HG03565 (cell line): ENCODE measurements at regions not wholly inside any gene's neighbourhood (a gene's known extent, or its start where the extent isn't known, plus 50 kb on each side); places are given as distances from the start of the nearest gene placed in this dataset.

ENCODE experiments used
- ATAC-seq: cut with Tn5 transposase; IDR thresholded peaks from one replicate; pipeline ENCODE4 v1.9.1; 2021; ENCODE audit warnings: mild to moderate bottlenecking, moderate library complexity; ENCODE audit not compliant: unreplicated experiment

DNA sequence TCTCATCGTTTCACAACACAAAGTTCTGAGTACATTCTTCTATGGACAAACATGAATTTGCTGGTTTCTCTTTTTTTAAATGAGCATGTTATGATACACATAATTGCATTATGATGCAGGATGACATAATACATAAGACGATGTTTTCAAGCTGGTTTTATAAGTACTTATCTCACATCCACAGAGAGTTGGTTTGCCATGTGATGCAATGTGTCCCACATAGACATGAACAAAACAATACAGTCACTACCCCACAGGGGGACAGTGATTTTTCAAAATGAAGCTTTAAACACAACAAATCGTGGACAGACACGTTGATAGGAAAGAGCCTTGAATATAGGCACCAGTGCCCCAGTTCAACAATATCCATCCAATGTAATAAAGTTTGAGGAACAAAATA lies 447.1 kb downstream of the KLF12 start:
- no peak for ATAC-seq

DNA sequence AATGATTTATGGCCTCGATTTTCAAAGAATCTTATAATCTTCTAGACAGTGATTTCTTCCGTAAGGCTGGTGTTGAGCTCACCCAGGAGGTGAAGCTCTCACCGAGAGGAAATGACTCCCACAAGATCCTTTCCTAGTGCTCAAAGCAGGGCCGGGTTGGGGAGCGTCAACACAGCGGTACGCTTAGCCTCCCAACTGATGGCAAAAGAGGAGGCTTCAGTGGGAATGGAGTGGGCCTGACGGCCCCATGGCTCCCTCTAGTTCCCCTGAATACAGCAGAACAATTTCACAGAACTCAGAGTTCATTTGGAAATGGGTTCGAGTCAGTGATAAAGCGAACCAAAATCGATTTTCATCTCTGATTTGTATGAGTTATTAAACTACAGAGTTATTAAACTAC lies 449.5 kb downstream of the KLF12 start:
- ATAC-seq, result no peak

DNA sequence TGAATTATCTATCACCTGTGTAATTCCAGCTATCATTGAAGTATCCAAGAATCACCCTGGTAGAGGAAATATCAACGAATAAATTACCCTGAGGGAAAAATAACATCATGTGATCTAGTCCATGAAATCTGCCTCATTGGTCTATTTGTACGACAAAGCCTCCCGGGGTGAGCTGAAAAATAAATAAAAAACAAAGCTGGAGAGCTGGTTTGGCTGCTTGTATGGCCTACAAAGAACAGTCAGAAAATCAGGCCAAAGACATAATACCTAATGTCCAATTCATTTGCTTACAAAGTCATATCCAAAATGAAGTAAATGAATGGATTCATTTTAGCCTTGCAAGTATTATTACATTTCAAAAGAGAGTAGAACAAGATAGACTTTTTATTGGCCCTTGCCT lies 449.9 kb downstream of the KLF12 start:
- ATAC-seq, result no peak

DNA sequence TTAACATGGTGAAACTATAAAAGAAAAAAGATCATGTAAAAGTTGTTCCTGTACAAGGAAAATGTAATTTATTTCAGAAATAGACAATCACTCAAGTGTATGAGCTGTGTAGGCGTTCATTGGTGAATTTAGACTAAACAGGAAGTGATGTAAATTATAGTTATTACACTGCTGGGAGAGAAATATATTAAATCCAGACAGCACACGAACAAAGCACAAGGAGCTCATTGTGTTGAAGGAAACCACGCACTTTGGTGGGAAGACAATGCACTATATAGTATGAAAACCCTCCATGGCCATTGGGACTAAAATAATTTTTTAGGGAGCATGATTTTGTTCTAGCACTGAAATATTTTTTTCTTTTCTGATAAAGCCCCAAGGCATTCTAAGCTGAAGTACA lies 450.5 kb downstream of the KLF12 start:
- ATAC-seq, result no peak

DNA sequence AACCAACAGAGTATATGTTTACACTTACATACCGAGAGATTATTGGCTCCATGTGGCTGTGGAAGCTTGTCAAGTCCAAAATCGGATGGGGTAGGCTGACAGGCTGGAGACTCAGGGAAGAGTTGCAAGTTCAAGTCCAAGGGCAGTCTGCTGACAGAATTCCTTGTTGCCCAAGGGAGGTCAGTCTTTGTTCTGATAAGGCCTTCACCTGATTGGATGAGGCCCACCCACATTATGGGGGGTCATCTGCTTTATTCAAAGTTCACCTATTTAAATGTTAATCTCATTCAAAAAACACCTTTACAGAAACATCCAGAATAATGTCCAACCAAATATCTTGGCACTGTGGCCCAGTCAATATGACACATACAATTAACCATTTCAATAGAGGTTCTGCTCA lies 452.4 kb downstream of the KLF12 start:
- no peak for ATAC-seq

DNA sequence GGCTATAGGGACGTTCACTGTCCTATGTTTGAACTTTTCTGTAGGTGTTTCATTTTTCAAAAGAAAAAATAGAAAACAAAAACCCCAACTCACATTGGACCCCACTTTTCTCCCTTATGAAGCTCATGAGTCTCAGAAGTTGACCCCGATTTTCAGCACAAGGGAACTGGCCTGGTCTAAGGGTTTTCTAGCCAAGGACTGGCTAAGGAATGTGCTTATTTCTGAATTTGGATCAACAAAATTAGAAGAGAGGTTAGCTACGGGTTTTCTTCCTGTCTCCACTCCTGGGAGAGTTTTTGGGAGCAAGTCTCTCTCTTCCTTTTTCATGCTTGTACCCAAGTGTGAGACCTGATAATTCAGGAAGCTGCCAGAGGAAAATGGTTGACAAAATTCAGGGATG lies 453.2 kb downstream of the KLF12 start:
- no peak for ATAC-seq

DNA sequence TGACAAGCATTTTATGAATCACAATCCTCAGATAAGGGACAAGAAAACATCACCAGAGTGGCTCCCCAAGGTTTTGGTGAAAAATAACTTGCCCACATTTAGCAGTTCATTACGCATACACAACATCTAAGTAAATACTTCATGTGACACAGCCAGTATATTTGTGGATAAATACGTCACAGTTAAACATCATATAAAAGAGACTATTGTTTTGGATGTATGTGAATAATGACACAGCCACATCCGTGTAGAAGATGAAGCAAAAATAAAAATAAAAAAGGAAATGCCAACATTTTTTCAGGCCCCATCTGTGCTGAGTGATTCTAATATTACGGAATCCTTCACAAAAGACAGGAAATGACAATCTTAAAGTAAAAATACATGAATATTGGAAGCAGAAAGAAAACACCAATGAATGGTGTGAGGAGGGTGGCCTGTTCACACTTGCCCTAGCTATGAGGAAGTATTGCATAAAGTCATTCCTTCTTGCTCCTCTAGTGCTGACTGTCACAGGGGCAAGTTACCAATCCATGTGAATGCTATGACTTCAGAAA lies 457.1 kb downstream of the KLF12 start:
- no peak for ATAC-seq

DNA sequence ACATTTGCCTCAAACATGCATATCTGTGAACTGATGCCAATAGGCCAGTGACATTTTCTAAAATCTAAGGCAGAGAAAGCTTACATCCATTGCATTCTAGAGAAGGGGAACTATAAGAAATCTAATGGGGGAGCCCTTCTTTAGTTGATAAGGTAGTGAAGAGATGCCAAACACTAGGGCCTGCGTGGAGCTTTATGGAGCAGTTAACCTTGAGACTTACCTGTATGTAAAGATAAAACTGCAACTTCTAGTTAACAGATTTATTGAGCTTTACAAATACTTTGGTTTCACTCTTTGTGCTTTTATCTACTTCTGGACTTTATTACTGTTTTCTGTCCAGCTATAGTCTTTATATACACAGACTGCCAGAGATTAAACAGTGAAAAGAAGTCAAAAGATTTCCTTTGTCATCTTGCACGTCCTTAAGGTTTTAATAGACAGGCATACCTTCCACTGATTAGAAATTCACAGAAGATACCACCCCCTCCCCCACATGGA lies 457.6 kb downstream of the KLF12 start:
- ATAC-seq, result no peak

DNA sequence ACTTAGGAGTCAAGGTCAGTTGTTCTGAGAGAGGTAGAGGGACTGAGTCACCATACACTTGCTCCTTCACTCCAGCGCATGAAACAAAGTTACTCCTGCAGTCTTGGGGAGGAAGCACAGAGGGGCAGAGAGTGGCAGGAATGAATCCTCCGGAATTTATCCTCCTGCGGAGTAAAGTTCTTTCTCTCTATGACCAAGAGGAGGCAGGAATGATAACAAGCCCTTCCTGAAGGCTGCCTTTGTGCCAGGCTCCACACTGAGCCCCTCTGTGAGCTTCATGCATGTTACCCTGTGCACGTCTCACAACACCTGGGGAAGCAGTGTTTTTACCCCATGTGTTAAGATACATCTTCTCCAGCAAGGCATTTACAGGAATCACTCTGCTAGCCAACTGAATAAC lies 458.4 kb downstream of the KLF12 start:
- ATAC-seq, result no peak

DNA sequence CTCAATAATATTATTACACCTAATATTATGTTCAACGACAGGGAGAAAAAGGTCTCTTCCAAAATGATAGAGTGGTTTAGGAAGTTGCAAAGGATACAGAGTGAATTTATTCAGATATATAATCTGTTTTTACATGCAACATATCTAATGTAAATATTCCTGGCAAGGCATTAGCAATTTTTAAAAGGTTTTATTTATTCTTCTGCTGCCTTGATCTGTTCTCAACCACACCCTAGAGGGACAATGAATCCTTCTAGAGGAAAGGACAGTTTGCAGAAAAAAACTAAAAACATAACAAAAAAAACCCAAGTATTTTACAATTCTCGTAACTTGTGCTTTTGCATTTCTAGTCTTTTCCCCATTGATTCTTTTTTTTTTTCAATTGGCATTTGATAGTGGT lies 459.6 kb downstream of the KLF12 start:
- no peak for ATAC-seq

DNA sequence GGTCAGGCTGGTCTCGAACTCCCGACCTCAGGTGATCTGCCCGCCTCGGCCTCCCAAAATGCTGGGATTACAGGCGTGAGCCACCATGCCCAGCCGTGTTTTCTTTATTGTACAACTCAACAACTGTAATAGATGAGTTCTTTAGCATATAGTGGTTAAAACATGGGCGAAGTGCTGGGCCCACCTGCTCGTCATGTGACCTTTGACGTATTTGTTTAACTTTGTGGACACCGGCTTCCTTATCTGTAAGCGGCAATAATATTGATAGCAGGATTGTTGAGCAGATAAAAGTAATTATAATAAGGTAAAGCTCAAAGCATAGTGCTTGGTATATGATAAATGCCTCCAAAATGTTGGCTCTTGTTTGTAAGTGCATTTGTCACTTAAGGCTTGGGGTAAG lies 460.3 kb downstream of the KLF12 start:
- no peak for ATAC-seq

DNA sequence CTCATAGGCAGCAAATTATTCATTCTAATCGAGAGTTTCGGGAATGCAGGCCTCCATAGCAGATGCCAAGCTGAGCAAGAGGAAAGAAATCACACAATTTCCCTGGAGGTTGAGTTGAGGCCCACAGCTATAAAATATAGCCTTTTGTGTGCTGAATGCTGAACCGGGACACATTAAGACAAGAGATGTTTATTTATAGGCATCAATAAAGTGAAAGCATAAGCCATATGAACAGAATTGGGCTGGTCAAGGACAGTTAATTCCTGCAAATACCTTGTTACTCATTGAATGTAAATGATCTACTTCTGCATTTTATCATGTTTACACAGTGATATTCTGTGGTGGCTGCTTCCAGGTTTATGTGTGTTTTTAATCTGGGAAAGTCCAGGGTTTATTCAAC lies 461.7 kb downstream of the KLF12 start:
- ATAC-seq, result no peak

DNA sequence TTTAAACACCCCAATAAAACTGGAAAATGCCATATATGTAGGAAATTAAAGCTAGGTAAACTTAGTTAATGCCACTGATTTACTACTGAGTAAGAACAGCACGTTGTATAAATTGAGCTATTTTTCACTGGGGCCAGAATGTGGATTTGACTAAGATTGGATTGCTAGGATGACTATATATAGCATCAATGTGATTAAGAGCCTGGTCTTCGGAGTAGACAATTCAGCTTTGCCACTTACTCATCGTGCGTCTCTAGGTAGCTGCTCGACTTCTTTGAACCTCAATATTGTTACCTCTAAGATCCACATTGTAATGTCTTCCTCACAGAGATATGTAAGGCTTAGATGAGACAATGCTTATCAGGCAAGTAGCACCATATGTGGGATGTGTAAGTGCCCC lies 462.5 kb downstream of the KLF12 start:
- no peak for ATAC-seq

DNA sequence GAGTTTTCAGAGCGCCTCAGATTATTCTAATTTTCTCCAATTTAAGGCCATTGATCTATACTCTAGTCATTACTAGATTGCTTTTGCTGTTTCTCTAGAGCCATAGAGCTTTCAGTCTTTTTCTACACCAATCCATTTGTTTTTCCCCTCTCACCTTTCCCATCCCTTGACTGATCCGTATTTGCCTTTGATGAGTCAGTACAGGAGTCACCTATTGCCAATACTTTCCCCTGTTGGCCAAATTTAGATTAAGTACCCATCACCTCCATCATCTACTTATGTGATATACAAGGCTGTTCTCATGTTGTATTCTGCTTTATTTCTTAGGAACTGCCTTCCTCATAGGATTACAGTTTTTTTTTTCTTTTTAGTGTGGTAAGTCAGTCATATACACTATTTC lies 463.2 kb downstream of the KLF12 start:
- no peak for ATAC-seq

DNA sequence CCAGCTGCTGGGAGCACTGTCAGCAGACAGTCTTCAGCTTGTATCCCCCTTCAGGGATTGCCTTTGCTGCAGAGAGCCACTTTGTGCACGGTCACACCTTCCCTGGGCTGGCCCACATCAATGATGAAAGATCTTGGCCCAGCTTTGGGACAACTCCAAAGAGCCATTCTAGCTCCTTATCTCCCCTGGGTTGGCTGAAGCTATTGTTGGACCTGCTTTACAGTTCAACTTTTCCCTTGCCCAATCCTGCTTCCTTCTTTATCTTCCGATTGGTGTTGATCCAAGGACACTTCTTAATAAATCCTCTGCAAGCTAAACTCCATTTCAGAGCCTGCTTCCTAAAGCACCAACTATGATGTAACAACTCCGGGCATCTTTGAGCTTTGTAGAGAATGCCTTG lies 466.4 kb downstream of the KLF12 start:
- ATAC-seq, result no peak

DNA sequence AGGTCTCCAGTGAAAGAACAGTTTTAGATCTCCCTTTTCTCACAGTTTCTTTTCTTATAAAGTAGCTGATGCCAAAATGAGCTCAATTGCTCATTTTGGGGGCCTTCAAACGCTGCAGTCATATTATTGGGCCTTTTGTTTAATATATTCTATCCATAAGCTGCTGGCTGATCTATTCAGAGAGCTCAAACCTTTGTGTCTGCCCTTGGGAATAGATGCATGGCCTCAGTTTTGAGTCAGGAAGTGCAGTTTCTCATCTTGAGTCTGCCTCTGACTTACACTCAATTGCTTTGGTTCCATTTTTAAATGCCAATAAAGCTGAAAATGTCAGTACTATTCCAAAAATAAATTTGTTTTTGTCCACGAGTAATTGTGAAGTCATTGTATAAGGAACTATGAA lies 468.9 kb downstream of the KLF12 start:
- ATAC-seq, result no peak

DNA sequence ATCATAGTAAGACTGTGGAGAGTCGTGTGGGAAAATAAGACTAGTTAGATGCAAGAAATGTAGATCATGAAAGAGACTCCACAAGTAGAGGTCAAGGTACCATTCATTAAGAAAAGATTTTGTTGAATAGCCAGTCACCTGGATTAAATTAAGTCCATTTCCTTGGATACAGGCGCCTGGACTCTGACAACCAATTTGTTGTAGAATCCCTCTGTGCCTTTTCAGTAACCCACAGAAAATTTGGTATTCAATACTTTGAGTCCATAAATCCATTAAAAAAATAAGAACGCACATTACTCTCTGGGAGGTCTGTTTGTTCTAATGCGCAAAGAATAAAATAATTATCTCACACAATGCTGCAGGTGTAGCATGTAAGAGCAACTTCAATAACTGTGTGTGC lies 469.4 kb downstream of the KLF12 start:
- no peak for ATAC-seq

DNA sequence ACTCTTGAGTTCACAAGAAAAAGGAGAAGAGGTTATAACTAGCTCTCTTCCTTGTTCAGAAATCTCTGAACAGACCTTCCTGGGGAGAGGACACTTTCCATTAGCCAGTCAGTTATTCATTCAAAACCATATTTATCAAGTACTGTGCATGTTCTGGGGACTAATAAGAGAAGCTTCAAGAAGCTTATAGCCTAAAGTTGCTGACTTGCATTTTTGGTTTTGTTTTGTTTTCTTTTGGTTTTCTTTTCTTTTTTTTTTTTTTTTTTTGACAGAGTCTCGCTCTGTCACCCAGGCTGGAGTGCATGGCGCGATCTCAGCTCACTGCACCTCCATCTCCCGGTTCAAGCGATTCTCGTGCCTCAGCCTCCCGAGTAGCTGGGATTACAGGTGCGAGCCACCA lies 471.4 kb downstream of the KLF12 start:
- no peak for ATAC-seq

DNA sequence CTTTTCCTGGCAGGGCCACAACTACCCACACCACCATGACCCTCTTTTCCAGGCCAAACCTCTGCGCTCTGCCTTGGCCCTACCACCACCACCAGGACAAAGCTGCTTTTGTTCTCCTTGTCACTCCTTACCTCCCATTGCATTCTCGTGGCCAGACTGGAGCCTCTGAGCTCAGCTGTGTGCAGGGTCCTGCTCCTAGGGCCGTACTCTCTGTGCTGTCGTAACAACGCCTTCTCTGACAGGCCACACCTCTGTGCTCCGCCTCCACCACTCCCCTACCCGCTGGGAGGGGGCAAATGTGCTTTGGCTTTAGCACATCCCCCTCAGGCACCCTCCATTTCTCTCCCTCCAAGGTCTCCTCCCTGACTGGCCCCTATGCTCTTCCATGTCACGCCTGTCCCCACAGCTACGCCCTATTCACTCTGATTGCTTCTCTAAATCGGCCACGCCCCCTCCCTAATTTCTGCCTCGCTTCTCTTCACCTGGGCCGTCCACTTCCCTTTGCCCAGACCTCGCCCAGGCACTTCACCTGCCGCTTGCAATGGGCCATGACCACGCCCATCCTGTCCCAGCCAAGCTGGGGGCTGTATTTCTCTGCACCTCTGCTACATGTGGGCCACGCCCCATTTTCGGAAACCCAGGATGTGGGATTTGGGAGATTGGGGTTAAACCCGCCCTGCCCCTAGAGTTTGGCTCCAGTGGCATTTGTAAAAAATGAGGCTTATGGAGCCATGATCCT lies 472.3 kb downstream of the KLF12 start:
- no peak for ATAC-seq

DNA sequence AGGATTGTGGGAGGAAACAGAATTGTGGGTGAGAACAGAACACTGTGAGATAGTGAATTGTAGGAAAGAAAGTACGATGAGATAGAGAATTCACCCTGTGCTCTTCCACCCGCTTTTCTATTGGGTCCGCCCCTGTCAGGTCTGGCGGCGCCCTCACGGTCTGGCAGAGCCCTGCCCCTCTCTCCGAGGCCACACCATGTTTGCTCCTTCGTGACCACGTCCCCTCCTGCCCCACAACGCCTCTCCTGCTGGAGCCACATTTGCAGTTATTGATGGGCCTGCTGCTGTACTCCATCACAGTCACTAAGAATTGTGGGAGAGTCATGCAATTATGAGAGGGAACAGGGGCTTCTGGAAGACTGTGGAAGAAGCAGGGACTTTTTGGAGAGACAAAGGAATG lies 473.1 kb downstream of the KLF12 start:
- no peak for ATAC-seq

DNA sequence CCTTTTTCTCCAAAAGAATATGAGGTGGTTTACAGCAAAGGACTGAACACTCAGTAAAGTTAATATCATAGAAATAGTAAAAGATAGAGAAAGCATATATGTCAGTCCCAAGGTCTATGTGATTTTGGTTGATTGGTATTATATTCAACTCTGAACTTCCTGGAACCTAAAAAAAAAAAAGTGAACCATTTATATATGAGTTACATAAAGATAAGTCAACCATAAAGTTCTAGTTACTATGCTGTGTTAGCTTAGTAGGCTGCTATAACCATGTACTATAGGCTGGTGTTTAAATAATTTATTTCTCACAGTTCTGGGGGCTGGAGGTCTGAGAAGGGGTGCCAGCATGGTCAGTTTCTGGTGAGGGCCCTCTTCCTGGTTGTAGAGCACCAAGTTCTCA lies 475.6 kb downstream of the KLF12 start:
- no peak for ATAC-seq

DNA sequence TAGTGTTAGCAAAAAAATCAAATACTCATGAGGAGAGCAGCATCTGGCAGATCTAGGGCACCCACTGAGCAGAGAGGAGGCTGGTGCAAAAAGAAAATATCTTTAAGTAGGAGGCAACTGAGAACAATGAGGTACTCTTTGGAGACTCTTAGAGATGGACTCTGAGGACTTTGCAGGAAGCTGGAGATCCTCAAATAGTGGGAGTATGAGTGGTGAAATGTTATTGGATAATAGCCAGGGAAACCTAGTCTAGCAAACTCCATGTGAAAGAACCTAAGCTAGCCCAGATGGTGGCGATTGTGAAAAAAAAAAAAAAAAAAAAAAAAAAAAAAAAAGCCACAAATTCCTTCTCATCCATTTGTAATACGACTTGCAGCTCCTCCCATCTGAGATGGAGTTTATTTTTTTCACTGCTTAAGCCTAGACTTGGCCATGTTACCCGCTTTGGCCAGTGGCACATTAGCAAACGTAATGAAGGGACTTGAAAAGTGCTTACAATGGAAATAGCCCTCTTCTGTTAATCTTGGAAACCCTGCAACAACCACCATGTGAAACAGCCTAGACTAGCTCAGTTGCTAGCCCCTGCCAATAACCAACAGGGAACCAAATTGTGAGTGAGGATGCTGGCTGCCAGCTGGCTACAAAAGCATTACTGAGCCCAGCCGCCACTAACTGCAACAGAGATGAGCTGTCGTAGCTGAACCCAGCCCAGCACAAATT lies 476.2 kb downstream of the KLF12 start:
- ATAC-seq, result no peak
